ENCODE measurements at regions not wholly inside any gene's neighbourhood (a gene's known extent, or its start where the extent isn't known, plus 50 kb on each side); places are given as distances from the start of the nearest gene placed in this dataset.

- Histone ChIP-seq H3K36me3 (ENCODE audit: control insufficient read depth, insufficient read depth, low read length) (no peaks in the 10 kb centered on the region), H3K27me3 (ENCODE audit: control insufficient read depth, insufficient read depth, low read length) (no peaks in the 10 kb centered on the region), H3K4me3 (ENCODE audit: low read depth, low read length) (no peak overlapping the region)
- POLR2A ChIA-PET = no interaction called here
- no peak for DNase-seq (ENCODE audit: low read depth)
- no peak for TF ChIP-seq CTCF (IDR thresholded peaks at IDR 0.05; ENCODE audit: insufficient read depth, low read depth, low read length)
- CTCF ChIA-PET = no interaction called here
These were observed 408.1 kb downstream of the GALR1 start for GRCh38 chr18:77657651-77658298.

- Histone ChIP-seq H3K27me3 (ENCODE audit: control insufficient read depth, insufficient read depth, low read length) (no peaks in the 10 kb centered on the region), H3K36me3 (ENCODE audit: control insufficient read depth, insufficient read depth, low read length) (no peaks in the 10 kb centered on the region), H3K4me3 (ENCODE audit: low read depth, low read length) (no peak overlapping the region)
- ChIA-PET CTCF (no interaction called here), POLR2A (no interaction called here)
- no peak for TF ChIP-seq CTCF (IDR thresholded peaks at IDR 0.05; ENCODE audit: insufficient read depth, low read depth, low read length)
- DNase-seq (ENCODE audit: low read depth) = no peak
These were observed 408.6 kb downstream of the GALR1 start for GRCh38 chr18:77658299-77658662.

GRCh38 chr18:77658751-77659448, 409.3 kb downstream of the GALR1 start:
- no peak for DNase-seq (ENCODE audit: low read depth)
- TF ChIP-seq CTCF (IDR thresholded peaks at IDR 0.05; ENCODE audit: insufficient read depth, low read depth, low read length) = no peak
- POLR2A ChIA-PET = no interaction called here
- Histone ChIP-seq H3K27me3 (ENCODE audit: control insufficient read depth, insufficient read depth, low read length) (no peaks in the 10 kb centered on the region), H3K36me3 (ENCODE audit: control insufficient read depth, insufficient read depth, low read length) (no peaks in the 10 kb centered on the region), H3K4me3 (ENCODE audit: low read depth, low read length) (no peak overlapping the region)
- CTCF ChIA-PET = no interaction called here

- no peak for TF ChIP-seq CTCF (IDR thresholded peaks at IDR 0.05; ENCODE audit: insufficient read depth, low read depth, low read length)
- ChIA-PET CTCF (no interaction called here), POLR2A (no interaction called here)
- Histone ChIP-seq H3K27me3 (ENCODE audit: control insufficient read depth, insufficient read depth, low read length) (no peaks in the 10 kb centered on the region), H3K4me3 (ENCODE audit: low read depth, low read length) (no peak overlapping the region), H3K36me3 (ENCODE audit: control insufficient read depth, insufficient read depth, low read length) (no peaks in the 10 kb centered on the region)
- DNase-seq (ENCODE audit: low read depth) = no peak
These were observed 417.0 kb downstream of the GALR1 start for GRCh38 chr18:77666613-77667012.

GRCh38 chr18:77668219-77668618, 418.6 kb downstream of the GALR1 start:
- TF ChIP-seq CTCF (IDR thresholded peaks at IDR 0.05; ENCODE audit: insufficient read depth, low read depth, low read length) = no peak
- ChIA-PET CTCF (no interaction called here), POLR2A (no interaction called here)
- Histone ChIP-seq H3K4me3 (ENCODE audit: low read depth, low read length) (no peak overlapping the region), H3K36me3 (ENCODE audit: control insufficient read depth, insufficient read depth, low read length) (no peaks in the 10 kb centered on the region), H3K27me3 (ENCODE audit: control insufficient read depth, insufficient read depth, low read length) (no peaks in the 10 kb centered on the region)
- DNase-seq (ENCODE audit: low read depth) = no peak
